GM18520 (cell line): ENCODE measurements at regions not wholly inside any gene's neighbourhood (a gene's known extent, or its start where the extent isn't known, plus 50 kb on each side); places are given as distances from the start of the nearest gene placed in this dataset.
"Not testable (repeated sequence)": the region's sequence is repeated elsewhere in the genome, so short reads cannot be mapped to it uniquely, and the experiment has no call there.

Experiments
- ATAC-seq: cut with Tn5 transposase; IDR thresholded peaks from one replicate; pipeline ENCODE4 v1.9.1; 2021; ENCODE audit not compliant: unreplicated experiment

DNA sequence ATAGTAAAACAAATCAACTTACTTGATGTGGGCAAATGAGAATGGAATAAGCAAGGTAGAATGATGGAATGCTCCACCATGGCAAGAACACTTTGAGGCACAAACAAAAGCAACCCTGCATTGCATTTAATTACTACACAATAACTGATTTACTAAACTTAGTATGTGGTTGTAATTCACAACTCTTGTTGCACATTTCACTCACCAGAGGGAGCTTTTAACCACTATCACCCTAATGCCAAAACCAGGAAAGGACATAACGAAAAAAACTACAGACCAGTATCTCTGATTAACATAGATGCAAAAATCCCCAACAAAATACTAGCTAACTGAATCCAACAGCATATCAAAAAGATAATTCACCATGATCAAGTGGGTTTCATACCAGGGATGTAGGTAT is 659.8 kb downstream of the CPS1 start:
- ATAC-seq, result no peak

DNA sequence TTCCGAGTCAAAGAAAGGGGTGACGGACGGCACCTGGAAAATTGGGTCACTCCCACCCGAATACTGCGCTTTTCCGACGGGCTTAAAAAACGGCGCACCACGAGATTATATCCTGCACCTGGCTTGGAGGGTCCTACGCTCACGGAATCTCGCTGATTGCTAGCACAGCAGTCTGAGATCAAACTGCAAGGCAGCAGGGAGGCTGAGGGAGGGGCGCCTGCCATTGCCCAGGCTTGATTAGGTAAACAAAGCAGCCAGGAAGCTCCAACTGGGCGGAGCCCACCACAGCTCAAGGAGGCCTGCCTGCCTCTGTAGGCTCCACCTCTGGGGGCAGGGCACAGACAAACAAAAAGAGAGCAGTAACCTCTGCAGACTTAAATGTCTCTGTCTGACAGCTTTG is 663.1 kb downstream of the CPS1 start:
- ATAC-seq, result not testable (repeated sequence)

DNA sequence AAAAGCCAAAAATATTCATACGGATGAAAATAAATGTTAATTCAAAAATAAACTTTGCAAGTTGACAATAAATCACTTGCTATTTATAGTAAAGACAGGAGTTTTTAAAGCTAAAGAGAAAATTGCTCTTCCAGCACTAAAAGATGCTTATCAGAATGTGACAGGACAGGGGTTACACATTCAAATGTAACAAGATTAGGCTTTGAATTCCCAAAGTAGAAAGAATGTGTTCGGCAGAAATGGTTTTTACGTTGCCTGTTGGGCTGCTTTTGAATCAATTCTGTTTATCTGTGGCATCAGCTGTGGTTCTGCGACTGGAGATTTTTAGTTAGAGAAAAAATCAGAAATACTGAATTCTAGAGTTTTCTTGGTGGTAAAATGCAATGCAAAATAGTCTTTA is 669.4 kb downstream of the CPS1 start:
- no peak for ATAC-seq

DNA sequence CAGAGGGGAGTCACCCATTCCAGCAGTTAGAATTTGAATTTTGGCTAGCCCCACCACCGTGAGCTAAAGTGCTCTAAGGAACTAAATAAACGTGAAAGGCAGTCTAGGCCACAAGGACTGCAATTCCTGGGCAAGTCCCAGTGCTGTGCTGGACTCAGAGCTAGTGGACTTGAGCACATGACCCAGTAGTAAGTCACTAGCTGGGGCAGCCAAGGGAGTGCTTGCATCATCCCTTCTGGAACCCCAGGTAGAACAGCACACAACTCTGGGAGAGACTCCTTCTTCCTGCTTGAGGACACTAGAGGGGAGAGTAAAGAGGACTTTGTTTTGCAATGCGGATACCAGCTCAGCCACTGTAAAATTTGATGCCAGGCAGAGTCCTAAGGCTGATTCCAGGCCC is 672.2 kb downstream of the CPS1 start:
- no peak for ATAC-seq

DNA sequence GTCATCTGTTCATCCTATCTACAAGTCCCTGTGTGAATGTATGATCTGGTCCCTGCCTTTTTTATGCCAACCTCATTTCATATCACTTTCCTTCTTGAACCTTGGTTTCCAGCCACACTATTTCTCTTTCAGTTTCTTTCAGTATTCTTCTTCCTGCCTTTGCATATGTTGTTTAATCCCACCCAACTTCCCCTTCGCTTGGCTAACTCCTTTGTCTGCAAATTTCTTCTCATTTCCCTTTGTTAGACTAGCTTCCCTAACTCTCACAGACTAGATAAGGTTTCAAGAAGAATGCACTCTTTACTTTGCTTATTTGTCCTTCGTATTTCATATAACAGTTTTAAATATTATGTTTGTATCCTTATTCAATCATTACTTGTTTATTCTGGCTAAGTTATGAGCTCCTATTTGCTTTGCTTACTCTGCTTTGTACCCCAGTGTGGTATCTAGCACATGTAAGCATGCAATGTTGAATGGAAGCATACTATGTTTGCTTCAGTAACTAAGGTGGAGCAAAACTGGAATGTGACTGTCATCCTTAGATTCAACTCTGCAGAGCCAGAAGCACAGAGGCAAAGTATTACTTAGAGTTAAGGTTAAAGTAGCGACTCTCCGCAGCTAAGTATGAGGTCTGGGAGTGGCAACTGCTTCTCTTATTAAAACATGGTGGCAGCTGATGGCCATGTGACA is 681.3 kb downstream of the CPS1 start:
- no peak for ATAC-seq

DNA sequence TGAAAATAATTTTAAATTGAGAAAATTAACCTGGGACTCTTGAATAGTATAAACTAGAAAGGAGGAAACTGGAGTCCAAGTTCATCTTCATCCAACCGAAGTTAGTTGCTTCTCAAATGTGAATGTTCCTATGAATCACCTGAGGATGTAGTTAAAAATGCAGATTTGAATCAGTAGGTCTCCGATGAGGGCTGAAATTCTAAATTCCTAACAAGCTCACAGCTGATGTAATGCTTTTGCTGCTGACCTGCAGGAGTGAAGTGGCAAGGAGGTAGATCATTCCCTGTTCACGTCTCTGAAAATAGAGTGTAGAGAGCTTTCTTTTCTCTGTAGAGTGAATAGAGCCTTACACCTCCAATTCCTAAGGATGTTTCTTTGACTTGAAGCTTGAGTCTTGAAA is 685.5 kb downstream of the CPS1 start:
- ATAC-seq, result no peak

DNA sequence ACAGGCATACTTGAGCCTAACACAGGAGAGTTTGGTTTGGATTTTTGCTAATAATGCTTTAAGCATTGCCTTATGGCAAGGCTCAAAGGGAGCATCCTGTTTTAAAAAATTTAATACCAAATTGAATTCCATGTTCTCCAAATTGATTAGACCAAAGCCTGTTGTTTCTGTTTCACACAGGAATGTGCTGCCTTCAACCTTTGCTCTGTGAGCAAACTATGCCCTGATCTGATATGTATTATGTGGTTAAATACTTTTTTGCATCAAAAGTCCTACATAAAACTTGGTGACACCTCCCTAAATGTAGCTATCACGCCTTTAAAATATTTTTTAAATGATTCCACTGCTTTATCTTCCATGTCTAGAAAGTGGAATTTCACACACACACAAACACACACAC is 691.4 kb downstream of the CPS1 start:
- no peak for ATAC-seq

DNA sequence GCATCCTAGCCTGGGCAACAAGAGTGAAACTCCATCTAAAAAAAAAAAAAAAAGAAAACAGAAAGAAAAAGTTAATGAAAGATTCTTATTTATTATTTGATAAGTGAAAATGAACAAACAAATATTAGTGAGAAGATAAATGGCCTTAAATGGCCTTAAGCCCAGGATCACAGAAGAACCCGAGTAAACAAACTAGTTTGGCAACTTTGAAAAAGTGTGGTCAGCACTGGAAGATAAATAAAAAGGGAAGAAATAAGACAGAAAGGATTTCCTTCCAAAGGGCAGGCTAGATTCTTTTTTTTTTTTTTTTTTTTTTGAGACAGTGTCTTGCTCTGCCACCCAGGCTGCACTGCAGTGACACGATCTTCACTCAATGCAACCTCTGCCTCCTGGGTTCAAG is 692.4 kb downstream of the CPS1 start:
- ATAC-seq, result no peak

DNA sequence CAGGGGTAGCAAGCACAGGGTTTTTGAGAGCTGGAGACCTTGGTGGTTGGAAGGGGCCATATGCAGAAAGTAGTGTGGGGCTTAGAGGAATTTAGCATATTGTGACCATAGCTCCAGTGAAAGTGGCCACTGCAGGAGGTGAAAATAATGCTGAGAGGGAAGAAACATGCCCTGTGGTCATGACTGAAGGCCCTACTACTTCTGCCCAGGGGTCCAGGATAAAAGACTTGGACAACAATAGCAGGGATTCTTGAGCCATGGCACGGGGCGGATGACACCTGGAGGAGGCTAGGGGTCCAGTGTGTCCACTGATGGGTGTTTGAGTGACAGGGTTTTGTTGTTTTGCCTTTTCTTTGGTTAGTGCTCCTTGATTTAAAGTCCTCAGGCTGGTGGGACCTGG is 694.6 kb downstream of the CPS1 start:
- ATAC-seq, result no peak

DNA sequence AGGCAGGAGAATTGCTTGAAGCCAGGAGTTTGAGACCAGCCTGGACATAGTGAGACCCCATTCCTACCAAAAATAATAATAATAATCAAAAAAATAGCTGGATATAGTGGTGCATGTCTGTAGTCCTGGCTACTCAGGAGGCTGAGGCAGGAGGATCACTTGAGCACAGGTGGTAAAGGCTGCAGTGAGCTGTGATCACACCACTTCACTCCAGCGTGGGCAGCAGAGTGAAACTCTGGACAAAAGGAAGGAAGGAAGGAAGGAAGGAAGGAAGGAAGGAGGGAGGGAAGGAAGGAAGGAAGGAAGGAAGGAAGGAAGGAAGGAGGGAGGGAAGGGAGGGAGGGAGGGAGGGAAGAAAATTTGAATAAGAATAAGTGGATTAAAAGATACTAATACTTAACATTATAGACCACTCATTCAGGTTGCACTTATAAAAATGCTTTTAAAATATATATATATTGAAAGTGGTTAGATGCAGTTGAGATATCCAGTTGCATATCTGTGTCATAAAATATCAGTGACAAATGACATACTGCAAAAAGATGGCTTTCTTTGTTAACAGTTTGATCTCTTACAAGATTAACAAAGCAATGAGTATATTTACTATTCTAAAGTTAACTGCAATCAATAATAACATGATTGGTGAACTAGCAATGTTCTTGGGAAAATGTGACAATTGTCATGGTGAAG is 702.4 kb downstream of the CPS1 start:
- no peak for ATAC-seq

DNA sequence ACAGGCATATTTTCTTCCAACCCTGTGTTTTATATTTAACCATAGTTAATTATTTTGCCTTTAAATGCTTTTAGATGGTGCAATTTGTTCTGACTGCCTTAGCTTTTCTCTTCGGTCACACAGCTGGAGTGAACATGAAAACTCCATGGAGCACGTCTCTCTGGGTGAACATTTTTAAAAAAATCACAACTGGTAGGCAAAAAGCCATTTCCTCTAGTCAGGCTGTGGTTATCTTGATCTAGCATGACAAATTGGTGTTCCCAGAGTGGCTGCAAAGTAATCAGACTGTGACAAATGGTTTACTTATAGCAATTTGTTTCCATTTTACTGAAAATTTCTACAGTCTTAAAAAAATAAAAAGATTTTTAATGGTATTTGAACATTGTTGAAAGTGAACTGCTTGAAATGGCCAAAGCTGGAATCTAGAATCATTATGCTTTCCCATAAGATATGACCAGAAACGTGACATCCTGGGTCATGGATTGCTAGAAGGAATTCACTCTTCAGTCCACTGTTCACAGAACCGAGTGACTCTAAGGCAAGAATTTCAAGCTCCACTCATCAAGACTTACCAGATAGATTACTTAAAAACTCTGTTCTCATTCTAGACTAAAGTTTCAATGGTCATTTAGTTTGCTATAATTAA is 703.6 kb downstream of the CPS1 start:
- ATAC-seq, result no peak

DNA sequence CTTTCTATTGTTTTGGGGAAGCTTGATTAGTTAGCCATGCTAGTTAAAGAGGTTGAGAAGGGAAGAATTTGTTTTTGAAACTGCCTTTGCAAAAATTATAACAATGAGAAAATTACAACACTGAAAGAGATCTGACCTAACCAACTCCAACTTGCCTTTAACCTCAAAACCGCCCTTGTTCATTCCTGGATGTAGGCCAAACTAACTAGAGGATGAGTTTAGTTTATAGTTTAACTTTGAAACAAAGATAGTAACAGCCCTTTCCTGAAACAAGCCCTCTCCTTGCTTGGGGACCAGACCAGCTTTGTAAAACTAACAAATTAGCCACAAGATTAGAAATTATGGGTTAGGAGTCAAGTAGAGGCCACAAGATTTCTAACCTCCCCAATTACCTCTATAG is 713.9 kb downstream of the CPS1 start:
- ATAC-seq, result no peak

DNA sequence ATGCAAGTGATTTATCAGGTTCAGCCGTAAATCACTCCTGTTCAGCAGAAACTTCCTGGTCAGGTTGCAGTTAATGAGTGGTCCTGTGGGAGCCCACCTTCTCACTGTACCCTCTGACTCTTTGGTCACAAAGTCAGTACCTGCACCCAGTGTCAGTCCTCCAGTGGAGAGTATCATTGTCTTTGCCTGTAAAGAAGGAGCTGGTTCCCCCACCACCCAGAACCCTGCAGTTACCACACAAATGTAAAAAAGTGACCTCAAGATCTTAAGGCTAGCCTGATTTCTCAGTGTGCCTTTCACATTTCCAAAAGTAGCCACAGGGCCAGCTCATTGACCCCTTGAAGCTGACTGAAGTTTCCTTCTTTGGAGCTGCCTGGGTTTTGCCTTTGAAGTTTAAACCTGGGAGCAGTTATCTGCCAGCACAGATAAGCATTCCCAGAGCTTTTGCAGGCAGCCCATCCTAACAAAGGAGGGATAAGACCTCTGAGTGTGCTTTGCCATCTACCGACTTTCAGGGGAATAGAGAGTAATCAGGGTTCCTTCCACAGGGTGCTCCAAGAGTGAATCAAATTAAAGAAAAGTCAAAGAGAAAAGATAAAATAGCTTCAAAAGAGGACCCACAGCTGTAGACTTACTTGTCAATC is 725.2 kb downstream of the CPS1 start:
- ATAC-seq, result no peak

DNA sequence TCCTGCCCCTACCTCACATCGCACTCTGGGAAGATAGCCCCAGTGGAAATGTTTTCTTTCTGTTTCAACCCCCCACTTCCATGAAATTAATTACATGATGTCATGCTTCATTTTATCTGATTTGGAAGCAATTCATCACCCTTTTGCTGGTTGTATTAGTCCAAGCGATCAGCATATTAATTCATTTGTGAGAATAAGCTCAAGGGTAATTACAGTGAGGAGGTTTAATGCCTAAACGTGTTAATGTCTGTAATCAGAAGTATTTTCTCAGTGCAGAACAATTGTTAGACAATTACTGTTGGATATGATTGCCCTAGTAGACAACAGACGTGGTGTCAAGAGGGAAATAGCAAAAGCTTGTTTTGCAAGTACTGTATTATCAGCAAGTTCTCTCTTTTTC is 746.3 kb downstream of the CPS1 start:
- ATAC-seq, result no peak

DNA sequence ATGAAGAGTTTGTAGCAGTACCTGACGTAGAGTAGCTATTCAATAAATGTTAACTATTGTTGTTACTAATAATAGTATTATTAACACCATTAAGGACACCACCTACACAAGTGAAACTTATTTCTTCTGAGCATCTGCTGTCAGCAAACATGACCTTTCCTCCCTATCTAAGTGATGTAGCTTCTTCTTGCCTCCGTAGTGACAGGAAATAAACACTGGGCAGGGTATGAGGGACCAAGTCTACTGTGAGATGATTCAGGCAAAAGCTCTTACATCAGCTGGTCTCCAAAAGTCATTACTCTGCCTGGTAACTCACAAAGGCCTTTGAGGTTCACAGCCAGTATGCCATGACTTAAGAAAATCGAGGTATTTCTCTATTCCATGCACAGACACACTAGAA is 750.5 kb downstream of the CPS1 start:
- ATAC-seq, result no peak
